ENCODE measurements at regions not wholly inside any gene's neighbourhood (a gene's known extent, or its start where the extent isn't known, plus 50 kb on each side); places are given as distances from the start of the nearest gene placed in this dataset.

DNA sequence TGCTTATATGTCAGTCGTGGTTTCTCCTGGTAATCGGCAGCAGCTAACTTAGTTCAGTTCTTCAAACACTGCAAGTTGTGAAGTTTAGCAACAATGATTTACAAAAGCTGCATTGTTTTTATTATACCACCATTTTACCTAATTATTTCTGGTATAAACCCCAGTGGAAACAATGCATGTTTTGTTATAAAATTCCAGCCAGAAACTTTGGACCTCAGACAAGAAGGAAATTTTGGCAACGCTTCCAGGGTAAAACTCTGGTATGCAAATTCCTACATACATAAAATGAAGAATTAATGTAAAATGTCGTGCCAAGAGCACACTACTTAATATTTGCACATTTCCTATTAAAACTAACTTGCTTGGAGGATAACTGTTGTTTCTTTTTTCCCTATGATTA is 277.4 kb upstream of the LYZL1 start:
- H3K27ac ChIP-seq (ENCODE audit: low read depth in 1 of 2, low read length in 2 of 2), result no peak overlapping the region
- H3K36me3 ChIP-seq (ENCODE audit: control insufficient read depth in 4 of 4, insufficient read depth in 3 of 4, low read depth in 1 of 4, low read length in 3 of 4), result no peaks in the 10 kb centered on the region
- H3K9me3 ChIP-seq (ENCODE audit: control insufficient read depth in 4 of 4, low read length in 3 of 4), result no peaks in the 10 kb centered on the region
- WGBS, result 72% methylated on average over 4 of the region's 4 CpGs
- H3K27me3 ChIP-seq (ENCODE audit: control insufficient read depth in 4 of 4, insufficient read depth in 4 of 4, low read length in 3 of 4), result no peaks in the 10 kb centered on the region
- DNase-seq (ENCODE audit: low spot score), result no peak
- no peak overlapping the region for H3K4me3 ChIP-seq (ENCODE audit: low read depth in 1 of 3, low read length in 3 of 3)
- no peak overlapping the region for H3K9ac ChIP-seq (ENCODE audit: low read depth in 1 of 2, low read length in 2 of 2)
- no peaks in the 10 kb centered on the region for H3K4me1 ChIP-seq (ENCODE audit: control insufficient read depth in 4 of 4, insufficient read depth in 4 of 4, low read length in 3 of 4)
- TF ChIP-seq NR2F2 (IDR thresholded peaks at IDR 0.05) (no peak), TAF1 (conservative IDR thresholded peaks at IDR 0.05) (no peak), RXRA (IDR thresholded peaks at IDR 0.05) (no peak)

DNA sequence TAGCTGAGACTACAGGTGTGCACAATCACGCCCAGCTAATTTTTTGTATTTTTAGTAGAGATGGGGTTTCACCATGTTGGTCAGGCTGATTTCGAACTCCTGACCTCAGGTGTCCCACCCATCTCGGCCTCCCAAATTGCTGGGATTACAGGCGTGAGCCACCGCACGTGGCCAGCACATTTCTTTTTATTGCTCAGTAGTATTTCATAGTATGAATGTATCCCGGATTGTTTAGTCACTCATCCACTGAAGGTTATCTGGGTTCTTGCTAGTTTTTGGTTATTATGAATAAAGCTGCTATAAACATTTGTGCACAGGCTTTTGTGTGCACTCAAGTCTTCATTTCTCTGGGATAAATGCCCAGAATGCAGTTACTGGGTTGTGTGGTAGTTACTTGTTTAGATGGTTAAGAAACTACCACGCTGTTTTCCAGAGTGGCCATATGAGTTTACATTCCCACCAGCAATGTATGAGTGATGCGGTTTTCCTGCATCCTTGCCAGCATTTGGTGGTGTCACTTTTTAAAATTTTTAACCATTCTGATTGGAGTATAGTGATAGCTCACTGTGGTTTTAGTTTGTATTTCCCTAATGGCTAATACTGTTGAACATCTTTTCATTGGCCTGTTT is 275.8 kb upstream of the LYZL1 start:
- no peaks in the 10 kb centered on the region for H3K36me3 ChIP-seq (ENCODE audit: control insufficient read depth in 4 of 4, insufficient read depth in 3 of 4, low read depth in 1 of 4, low read length in 3 of 4)

DNA sequence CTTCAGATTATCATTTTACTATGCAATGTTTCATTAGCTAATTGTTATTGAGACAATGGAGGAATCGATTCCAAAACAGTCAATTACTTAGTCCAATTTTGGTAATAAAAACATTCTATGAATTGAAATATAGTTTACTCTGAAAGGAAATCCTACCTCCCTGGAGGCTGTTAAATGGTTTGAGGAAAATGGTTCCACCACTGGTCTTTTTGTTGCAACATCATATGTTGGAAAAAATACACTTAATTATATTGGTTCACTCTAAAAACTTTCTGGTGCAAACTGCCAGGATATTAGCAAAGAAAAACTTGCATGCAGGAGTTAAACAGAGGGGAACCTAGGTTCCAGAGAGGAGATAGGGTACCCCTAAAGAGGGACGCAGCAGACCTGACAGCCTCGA is 267.3 kb upstream of the LYZL1 start:
- H3K9ac ChIP-seq (ENCODE audit: low read depth in 1 of 2, low read length in 2 of 2), result no peak overlapping the region
- no peaks in the 10 kb centered on the region for H3K36me3 ChIP-seq (ENCODE audit: control insufficient read depth in 4 of 4, insufficient read depth in 3 of 4, low read depth in 1 of 4, low read length in 3 of 4)
- no peak overlapping the region for H3K4me3 ChIP-seq (ENCODE audit: low read depth in 1 of 3, low read length in 3 of 3)
- H3K4me1 ChIP-seq (ENCODE audit: control insufficient read depth in 4 of 4, insufficient read depth in 4 of 4, low read length in 3 of 4), result no peaks in the 10 kb centered on the region
- no peaks in the 10 kb centered on the region for H3K9me3 ChIP-seq (ENCODE audit: control insufficient read depth in 4 of 4, low read length in 3 of 4)
- TF ChIP-seq, protein P1, sequence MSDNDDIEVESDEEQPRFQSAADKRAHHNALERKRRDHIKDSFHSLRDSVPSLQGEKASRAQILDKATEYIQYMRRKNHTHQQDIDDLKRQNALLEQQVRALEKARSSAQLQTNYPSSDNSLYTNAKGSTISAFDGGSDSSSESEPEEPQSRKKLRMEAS (IDR thresholded peaks at IDR 0.05), result no peak
- TF ChIP-seq FOXA1 (IDR thresholded peaks at IDR 0.05) (no peak), GABPA (IDR thresholded peaks at IDR 0.05 in 1 of 2, conservative IDR thresholded peaks at IDR 0.05 in 1 of 2) (no peak), SP1 (IDR thresholded peaks at IDR 0.05) (no peak), YY1 (IDR thresholded peaks at IDR 0.05) (no peak), EGR1 (IDR thresholded peaks at IDR 0.05; ENCODE audit: low read depth in 2 of 2) (no peak), FOXA2 (IDR thresholded peaks at IDR 0.05) (no peak), HNF4A (conservative IDR thresholded peaks at IDR 0.05) (no peak)
- TF ChIP-seq, protein P2, sequence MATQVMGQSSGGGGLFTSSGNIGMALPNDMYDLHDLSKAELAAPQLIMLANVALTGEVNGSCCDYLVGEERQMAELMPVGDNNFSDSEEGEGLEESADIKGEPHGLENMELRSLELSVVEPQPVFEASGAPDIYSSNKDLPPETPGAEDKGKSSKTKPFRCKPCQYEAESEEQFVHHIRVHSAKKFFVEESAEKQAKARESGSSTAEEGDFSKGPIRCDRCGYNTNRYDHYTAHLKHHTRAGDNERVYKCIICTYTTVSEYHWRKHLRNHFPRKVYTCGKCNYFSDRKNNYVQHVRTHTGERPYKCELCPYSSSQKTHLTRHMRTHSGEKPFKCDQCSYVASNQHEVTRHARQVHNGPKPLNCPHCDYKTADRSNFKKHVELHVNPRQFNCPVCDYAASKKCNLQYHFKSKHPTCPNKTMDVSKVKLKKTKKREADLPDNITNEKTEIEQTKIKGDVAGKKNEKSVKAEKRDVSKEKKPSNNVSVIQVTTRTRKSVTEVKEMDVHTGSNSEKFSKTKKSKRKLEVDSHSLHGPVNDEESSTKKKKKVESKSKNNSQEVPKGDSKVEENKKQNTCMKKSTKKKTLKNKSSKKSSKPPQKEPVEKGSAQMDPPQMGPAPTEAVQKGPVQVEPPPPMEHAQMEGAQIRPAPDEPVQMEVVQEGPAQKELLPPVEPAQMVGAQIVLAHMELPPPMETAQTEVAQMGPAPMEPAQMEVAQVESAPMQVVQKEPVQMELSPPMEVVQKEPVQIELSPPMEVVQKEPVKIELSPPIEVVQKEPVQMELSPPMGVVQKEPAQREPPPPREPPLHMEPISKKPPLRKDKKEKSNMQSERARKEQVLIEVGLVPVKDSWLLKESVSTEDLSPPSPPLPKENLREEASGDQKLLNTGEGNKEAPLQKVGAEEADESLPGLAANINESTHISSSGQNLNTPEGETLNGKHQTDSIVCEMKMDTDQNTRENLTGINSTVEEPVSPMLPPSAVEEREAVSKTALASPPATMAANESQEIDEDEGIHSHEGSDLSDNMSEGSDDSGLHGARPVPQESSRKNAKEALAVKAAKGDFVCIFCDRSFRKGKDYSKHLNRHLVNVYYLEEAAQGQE (IDR thresholded peaks at IDR 0.05), result no peak
- no peak for DNase-seq (ENCODE audit: low spot score)
- H3K27ac ChIP-seq (ENCODE audit: low read depth in 1 of 2, low read length in 2 of 2), result no peak overlapping the region
- 86% methylated on average over 3 of the region's 3 CpGs for WGBS
- no peaks in the 10 kb centered on the region for H3K27me3 ChIP-seq (ENCODE audit: control insufficient read depth in 4 of 4, insufficient read depth in 4 of 4, low read length in 3 of 4)

More for the DNA sequence above, 275.8 kb upstream of the LYZL1 start:
- H3K9ac ChIP-seq (ENCODE audit: low read depth in 1 of 2, low read length in 2 of 2), result no peak overlapping the region
- H3K27me3 ChIP-seq (ENCODE audit: control insufficient read depth in 4 of 4, insufficient read depth in 4 of 4, low read length in 3 of 4), result no peaks in the 10 kb centered on the region
- 85% methylated on average over 9 of the region's 9 CpGs for WGBS
- H3K27ac ChIP-seq (ENCODE audit: low read depth in 1 of 2, low read length in 2 of 2), result no peak overlapping the region
- TF ChIP-seq RAD21 (IDR thresholded peaks at IDR 0.05) (no peak), SP1 (IDR thresholded peaks at IDR 0.05) (no peak), FOXA1 (IDR thresholded peaks at IDR 0.05) (no peak), HNF4A (conservative IDR thresholded peaks at IDR 0.05) (no peak)
- no peak overlapping the region for H3K4me3 ChIP-seq (ENCODE audit: low read depth in 1 of 3, low read length in 3 of 3)
- H3K4me1 ChIP-seq (ENCODE audit: control insufficient read depth in 4 of 4, insufficient read depth in 4 of 4, low read length in 3 of 4), result no peaks in the 10 kb centered on the region
- H3K9me3 ChIP-seq (ENCODE audit: control insufficient read depth in 4 of 4, low read length in 3 of 4), result no peaks in the 10 kb centered on the region
- no peak for DNase-seq (ENCODE audit: low spot score)
